ENCODE measurements at regions not wholly inside any gene's neighbourhood (a gene's known extent, or its start where the extent isn't known, plus 50 kb on each side); places are given as distances from the start of the nearest gene placed in this dataset.

DNA sequence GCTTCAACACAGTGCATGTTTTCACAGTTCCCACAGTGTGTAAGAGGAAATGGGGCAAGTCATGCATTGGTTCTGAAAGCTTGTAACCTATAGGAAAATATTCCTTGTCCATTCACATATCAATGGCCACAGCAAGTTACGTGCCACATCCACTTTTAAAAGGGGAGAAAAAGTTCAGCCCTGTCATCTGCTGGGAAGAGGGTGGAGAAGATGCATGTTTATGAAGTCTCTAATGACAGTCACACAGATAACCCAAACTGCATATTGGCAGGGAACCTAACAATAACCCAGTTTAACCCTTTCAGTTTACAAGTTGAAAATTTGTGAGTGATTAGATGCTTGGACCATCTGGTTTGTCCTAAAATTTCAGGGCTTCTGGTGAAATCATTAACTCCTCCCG, 159.3 kb downstream of the MTRR start:
- no peaks in the 10 kb centered on the region for H3K9me2 ChIP-seq (ENCODE audit: insufficient read depth)
- no peaks in the 10 kb centered on the region for H3K79me2 ChIP-seq (ENCODE audit: insufficient read depth, low read length)
- ChIA-PET CTCF (no interaction called here), RAD21 (ENCODE audit: low non-redundant PET in 1 of 2, low total read pairs in 2 of 2, uncharacterized antibody in 2 of 2, unreplicated experiment in 2 of 2) (no interaction called here), POLR2A (no interaction called here)
- ATAC-seq, result no peak
- intact Hi-C loops (cut with micrococcal nuclease), result no loop called here
- no peak overlapping the region for H2AFZ ChIP-seq (ENCODE audit: low read depth, low read length, poor library complexity, severe bottlenecking)
- no peak overlapping the region for H3K4me3 ChIP-seq (replicated peaks in 1 of 2; ENCODE audit: low read depth in 1 of 2, low read length in 2 of 2)
- H3K4me2 ChIP-seq (ENCODE audit: low read length), result no peak overlapping the region
- H3K27me3 ChIP-seq (ENCODE audit: insufficient read depth, low read length), result no peaks in the 10 kb centered on the region
- no peak overlapping the region for H3K27ac ChIP-seq (ENCODE audit: low read depth, low read length)
- no peaks in the 10 kb centered on the region for H4K20me1 ChIP-seq (ENCODE audit: insufficient read depth)
- BruUV-seq (replicated peaks), result no TSS peak
- no peak for DNase-seq (ENCODE audit: low read depth, low spot score)
- TF ChIP-seq SIN3A (IDR thresholded peaks at IDR 0.05; ENCODE audit: low read depth) (no peak), SP1 (IDR thresholded peaks at IDR 0.05; ENCODE audit: low read depth) (no peak), EGR1 (IDR thresholded peaks at IDR 0.05; ENCODE audit: low read depth) (no peak)
- H3K9me3 ChIP-seq (ENCODE audit: control insufficient read depth in 1 of 2, insufficient read depth in 1 of 2, low read depth in 1 of 2, low read length in 2 of 2), result no peaks in the 10 kb centered on the region; a peak in 1 of 4 replicates
- H3K4me1 ChIP-seq (ENCODE audit: control insufficient read depth in 1 of 2, insufficient read depth in 2 of 2, low read length in 2 of 2), result no peaks in the 10 kb centered on the region
- H3K9ac ChIP-seq (ENCODE audit: low read length), result no peak overlapping the region
- H3K36me3 ChIP-seq (ENCODE audit: control insufficient read depth in 1 of 2, insufficient read depth in 2 of 2, low read length in 2 of 2), result no peaks in the 10 kb centered on the region

DNA sequence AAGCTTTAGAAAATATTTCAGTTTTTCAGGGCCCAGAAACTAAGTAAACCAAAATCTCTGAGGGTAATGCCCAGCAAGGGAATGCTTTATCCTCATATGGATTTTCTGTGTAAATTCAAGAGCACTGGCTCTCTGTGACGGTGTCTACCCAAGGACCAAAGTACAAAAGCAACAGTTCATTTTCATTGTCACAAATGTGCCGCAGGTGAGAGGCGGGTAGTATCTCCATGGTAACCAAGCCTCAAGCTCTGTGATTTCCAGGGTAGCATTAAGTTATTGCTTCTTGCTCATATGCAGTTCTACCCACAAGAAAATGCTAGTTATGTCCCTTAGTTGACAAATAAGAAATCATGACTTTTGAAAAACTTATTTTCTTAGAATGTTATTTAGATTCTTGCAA, 164.3 kb downstream of the MTRR start:
- no peak for DNase-seq (ENCODE audit: low read depth, low spot score)
- no TSS peak for BruUV-seq (replicated peaks)
- Histone ChIP-seq H3K4me1 (ENCODE audit: control insufficient read depth in 1 of 2, insufficient read depth in 2 of 2, low read length in 2 of 2) (no peaks in the 10 kb centered on the region), H3K9me2 (ENCODE audit: insufficient read depth) (no peaks in the 10 kb centered on the region), H3K27ac (ENCODE audit: low read depth, low read length) (no peak overlapping the region), H3K36me3 (ENCODE audit: control insufficient read depth in 1 of 2, insufficient read depth in 2 of 2, low read length in 2 of 2) (no peaks in the 10 kb centered on the region), H3K27me3 (ENCODE audit: insufficient read depth, low read length) (no peaks in the 10 kb centered on the region), H3K9me3 (ENCODE audit: control insufficient read depth in 1 of 2, insufficient read depth in 1 of 2, low read depth in 1 of 2, low read length in 2 of 2) (no peaks in the 10 kb centered on the region; a peak in 2 of 4 replicates), H3K4me2 (ENCODE audit: low read length) (no peak overlapping the region), H3K4me3 (replicated peaks in 1 of 2; ENCODE audit: low read depth in 1 of 2, low read length in 2 of 2) (no peak overlapping the region), H3K9ac (ENCODE audit: low read length) (no peak overlapping the region), H3K79me2 (ENCODE audit: insufficient read depth, low read length) (no peaks in the 10 kb centered on the region), H2AFZ (ENCODE audit: low read depth, low read length, poor library complexity, severe bottlenecking) (no peak overlapping the region), H4K20me1 (ENCODE audit: insufficient read depth) (no peaks in the 10 kb centered on the region)
- ATAC-seq, result no peak
- POLR2A ChIA-PET, result no interaction called here
- no peak for TF ChIP-seq YY1 (IDR thresholded peaks at IDR 0.05; ENCODE audit: extremely low read depth, insufficient replicate concordance, low read depth, low read length)
- TF ChIP-seq, protein P1, sequence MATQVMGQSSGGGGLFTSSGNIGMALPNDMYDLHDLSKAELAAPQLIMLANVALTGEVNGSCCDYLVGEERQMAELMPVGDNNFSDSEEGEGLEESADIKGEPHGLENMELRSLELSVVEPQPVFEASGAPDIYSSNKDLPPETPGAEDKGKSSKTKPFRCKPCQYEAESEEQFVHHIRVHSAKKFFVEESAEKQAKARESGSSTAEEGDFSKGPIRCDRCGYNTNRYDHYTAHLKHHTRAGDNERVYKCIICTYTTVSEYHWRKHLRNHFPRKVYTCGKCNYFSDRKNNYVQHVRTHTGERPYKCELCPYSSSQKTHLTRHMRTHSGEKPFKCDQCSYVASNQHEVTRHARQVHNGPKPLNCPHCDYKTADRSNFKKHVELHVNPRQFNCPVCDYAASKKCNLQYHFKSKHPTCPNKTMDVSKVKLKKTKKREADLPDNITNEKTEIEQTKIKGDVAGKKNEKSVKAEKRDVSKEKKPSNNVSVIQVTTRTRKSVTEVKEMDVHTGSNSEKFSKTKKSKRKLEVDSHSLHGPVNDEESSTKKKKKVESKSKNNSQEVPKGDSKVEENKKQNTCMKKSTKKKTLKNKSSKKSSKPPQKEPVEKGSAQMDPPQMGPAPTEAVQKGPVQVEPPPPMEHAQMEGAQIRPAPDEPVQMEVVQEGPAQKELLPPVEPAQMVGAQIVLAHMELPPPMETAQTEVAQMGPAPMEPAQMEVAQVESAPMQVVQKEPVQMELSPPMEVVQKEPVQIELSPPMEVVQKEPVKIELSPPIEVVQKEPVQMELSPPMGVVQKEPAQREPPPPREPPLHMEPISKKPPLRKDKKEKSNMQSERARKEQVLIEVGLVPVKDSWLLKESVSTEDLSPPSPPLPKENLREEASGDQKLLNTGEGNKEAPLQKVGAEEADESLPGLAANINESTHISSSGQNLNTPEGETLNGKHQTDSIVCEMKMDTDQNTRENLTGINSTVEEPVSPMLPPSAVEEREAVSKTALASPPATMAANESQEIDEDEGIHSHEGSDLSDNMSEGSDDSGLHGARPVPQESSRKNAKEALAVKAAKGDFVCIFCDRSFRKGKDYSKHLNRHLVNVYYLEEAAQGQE (IDR thresholded peaks at IDR 0.05; ENCODE audit: low read depth), result no peak
- TF ChIP-seq ZNF274 (IDR thresholded peaks at IDR 0.05; ENCODE audit: low read depth, low read length), result no peak
- CTCF ChIA-PET, result no interaction called here
- intact Hi-C loops (cut with micrococcal nuclease), result no loop called here
- RAD21 ChIA-PET (ENCODE audit: low non-redundant PET in 1 of 2, low total read pairs in 2 of 2, uncharacterized antibody in 2 of 2, unreplicated experiment in 2 of 2), result no interaction called here
